ENCODE measurements at regions not wholly inside any gene's neighbourhood (a gene's known extent, or its start where the extent isn't known, plus 50 kb on each side); places are given as distances from the start of the nearest gene placed in this dataset.

GRCh38 chr18:10020171-10020570 is 106.4 kb downstream of the VAPA start:
- Histone ChIP-seq H3K27me3 (ENCODE audit: control insufficient read depth, extremely low read depth, insufficient read depth, low read length) (no peaks in the 10 kb centered on the region), H3K79me2 (ENCODE audit: control insufficient read depth, insufficient read depth, low read length) (no peaks in the 10 kb centered on the region), H2AFZ (ENCODE audit: control insufficient read depth, low read length) (no peak overlapping the region), H3K4me3 (ENCODE audit: control insufficient read depth in 2 of 3, extremely low read depth in 1 of 3, insufficient read depth in 2 of 3, low read depth in 1 of 3, low read length in 3 of 3) (no peak overlapping the region), H3K4me1 (ENCODE audit: control insufficient read depth, extremely low read depth, insufficient read depth, low read length) (peaks cover 18% of the 10 kb centered on the region), H3K9me1 (ENCODE audit: control insufficient read depth, extremely low read depth, insufficient read depth, low read length) (no peaks in the 10 kb centered on the region), H3K9ac (ENCODE audit: control insufficient read depth, extremely low read depth, insufficient read depth, low read length) (no peak overlapping the region), H3K4me2 (ENCODE audit: control insufficient read depth, extremely low read depth, insufficient read depth, low read depth, low read length) (no peak overlapping the region), H3K27ac (ENCODE audit: control insufficient read depth, insufficient read depth, low read length) (no peak overlapping the region), H3K9me3 (ENCODE audit: control insufficient read depth, low read depth, low read length) (no peaks in the 10 kb centered on the region), H3K36me3 (ENCODE audit: control insufficient read depth in 2 of 2, extremely low read depth in 1 of 2, insufficient read depth in 2 of 2, low read length in 2 of 2) (no peaks in the 10 kb centered on the region), H4K20me1 (ENCODE audit: control insufficient read depth, extremely low read depth, insufficient read depth, low read length) (no peaks in the 10 kb centered on the region)
- no peak for FAIRE-seq
- no peak for DNase-seq (ENCODE audit: low read depth, low spot score)
- dilution Hi-C loops (cut with MboI; ENCODE audit: extremely low pct_ligation_motif_present, low sequenced_read_pairs) = no loop called here
- TF ChIP-seq EZH2 (IDR thresholded peaks at IDR 0.05; ENCODE audit: low read length) = no peak
- TF ChIP-seq, protein P1, sequence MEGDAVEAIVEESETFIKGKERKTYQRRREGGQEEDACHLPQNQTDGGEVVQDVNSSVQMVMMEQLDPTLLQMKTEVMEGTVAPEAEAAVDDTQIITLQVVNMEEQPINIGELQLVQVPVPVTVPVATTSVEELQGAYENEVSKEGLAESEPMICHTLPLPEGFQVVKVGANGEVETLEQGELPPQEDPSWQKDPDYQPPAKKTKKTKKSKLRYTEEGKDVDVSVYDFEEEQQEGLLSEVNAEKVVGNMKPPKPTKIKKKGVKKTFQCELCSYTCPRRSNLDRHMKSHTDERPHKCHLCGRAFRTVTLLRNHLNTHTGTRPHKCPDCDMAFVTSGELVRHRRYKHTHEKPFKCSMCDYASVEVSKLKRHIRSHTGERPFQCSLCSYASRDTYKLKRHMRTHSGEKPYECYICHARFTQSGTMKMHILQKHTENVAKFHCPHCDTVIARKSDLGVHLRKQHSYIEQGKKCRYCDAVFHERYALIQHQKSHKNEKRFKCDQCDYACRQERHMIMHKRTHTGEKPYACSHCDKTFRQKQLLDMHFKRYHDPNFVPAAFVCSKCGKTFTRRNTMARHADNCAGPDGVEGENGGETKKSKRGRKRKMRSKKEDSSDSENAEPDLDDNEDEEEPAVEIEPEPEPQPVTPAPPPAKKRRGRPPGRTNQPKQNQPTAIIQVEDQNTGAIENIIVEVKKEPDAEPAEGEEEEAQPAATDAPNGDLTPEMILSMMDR (optimal IDR thresholded peaks at IDR 0.05 in 1 of 3, IDR thresholded peaks at IDR 0.05 in 1 of 3, conservative IDR thresholded peaks at IDR 0.05 in 1 of 3; ENCODE audit: extremely low read depth in 1 of 3, insufficient read depth in 2 of 3, low read length in 3 of 3) = no peak

DNA sequence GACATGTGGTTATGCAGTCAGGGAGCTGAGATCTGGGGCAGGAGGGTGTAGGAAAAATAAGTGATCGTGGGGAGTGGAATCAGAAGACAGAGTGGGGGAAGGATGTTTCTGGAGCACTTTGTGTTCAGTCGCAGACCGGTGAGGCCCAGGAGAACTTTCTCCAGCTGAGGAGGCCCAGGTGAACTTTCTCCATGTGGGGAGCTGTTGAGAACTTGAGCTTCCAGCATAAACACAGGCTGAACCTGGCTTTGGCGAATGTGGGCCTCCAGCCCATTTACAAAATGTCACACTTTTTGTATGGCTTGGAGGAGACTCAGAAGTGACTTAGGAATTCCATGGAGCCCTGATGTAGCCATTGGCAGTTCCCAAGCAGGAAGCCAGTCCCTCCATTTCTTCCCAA is 108.5 kb downstream of the VAPA start:
- no peaks in the 10 kb centered on the region for H4K20me1 ChIP-seq (ENCODE audit: control insufficient read depth, extremely low read depth, insufficient read depth, low read length)
- DNase-seq (ENCODE audit: low read depth, low spot score) (no peak), FAIRE-seq (no peak)
- no peaks in the 10 kb centered on the region for H3K27me3 ChIP-seq (ENCODE audit: control insufficient read depth, extremely low read depth, insufficient read depth, low read length)
- no peak for TF ChIP-seq EZH2 (IDR thresholded peaks at IDR 0.05; ENCODE audit: low read length)
- H2AFZ ChIP-seq (ENCODE audit: control insufficient read depth, low read length) = no peak overlapping the region
- no peaks in the 10 kb centered on the region for H3K9me1 ChIP-seq (ENCODE audit: control insufficient read depth, extremely low read depth, insufficient read depth, low read length)
- no peaks in the 10 kb centered on the region for H3K36me3 ChIP-seq (ENCODE audit: control insufficient read depth in 2 of 2, extremely low read depth in 1 of 2, insufficient read depth in 2 of 2, low read length in 2 of 2)
- dilution Hi-C loops (cut with MboI; ENCODE audit: extremely low pct_ligation_motif_present, low sequenced_read_pairs) = no loop called here
- no peaks in the 10 kb centered on the region for H3K4me1 ChIP-seq (ENCODE audit: control insufficient read depth, extremely low read depth, insufficient read depth, low read length)
- H3K9me3 ChIP-seq (ENCODE audit: control insufficient read depth, low read depth, low read length) = no peaks in the 10 kb centered on the region
- H3K4me2 ChIP-seq (ENCODE audit: control insufficient read depth, extremely low read depth, insufficient read depth, low read depth, low read length) = no peak overlapping the region
- no peak overlapping the region for H3K4me3 ChIP-seq (ENCODE audit: control insufficient read depth in 2 of 3, extremely low read depth in 1 of 3, insufficient read depth in 2 of 3, low read depth in 1 of 3, low read length in 3 of 3)
- no peak overlapping the region for H3K9ac ChIP-seq (ENCODE audit: control insufficient read depth, extremely low read depth, insufficient read depth, low read length)
- H3K79me2 ChIP-seq (ENCODE audit: control insufficient read depth, insufficient read depth, low read length) = no peaks in the 10 kb centered on the region
- no peak overlapping the region for H3K27ac ChIP-seq (ENCODE audit: control insufficient read depth, insufficient read depth, low read length)

DNA sequence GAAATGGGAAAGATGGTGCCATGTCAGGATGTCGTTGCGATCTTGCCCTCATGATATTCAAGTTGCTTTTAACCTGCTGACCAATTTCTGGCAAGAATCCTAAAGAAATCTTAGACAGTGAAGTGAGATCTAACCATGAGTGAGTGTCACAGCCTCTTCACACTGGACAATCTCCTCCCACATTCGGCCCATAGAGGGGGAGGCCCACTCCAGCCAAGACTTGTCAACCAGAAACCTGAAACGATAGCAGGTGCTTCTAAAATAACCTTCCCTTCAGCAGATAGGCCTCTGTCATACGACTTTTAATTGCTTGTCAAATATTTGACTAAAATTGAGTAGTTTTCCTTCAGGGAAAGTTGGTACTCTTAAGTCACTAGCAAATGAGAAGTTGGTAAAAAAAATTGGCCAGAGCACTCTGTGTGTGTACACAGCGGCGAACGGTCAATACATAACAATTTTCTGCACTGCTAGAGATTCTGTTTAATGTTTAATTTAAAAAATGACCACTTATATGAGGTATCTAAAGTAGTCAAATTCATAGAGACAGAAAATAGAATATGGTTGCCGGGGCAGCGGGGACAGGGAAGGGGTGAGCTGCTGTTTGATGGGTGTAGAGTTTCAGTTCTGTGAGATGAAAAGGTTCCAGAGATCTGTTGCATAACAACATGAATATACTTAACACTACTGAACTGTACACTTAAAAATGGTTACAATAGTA is 110.2 kb downstream of the VAPA start:
- Histone ChIP-seq H3K36me3 (ENCODE audit: control insufficient read depth in 2 of 2, extremely low read depth in 1 of 2, insufficient read depth in 2 of 2, low read length in 2 of 2) (no peaks in the 10 kb centered on the region), H3K27me3 (ENCODE audit: control insufficient read depth, extremely low read depth, insufficient read depth, low read length) (no peaks in the 10 kb centered on the region), H3K79me2 (ENCODE audit: control insufficient read depth, insufficient read depth, low read length) (no peaks in the 10 kb centered on the region), H3K9me1 (ENCODE audit: control insufficient read depth, extremely low read depth, insufficient read depth, low read length) (no peaks in the 10 kb centered on the region), H3K27ac (ENCODE audit: control insufficient read depth, insufficient read depth, low read length) (no peak overlapping the region), H3K4me3 (ENCODE audit: control insufficient read depth in 2 of 3, extremely low read depth in 1 of 3, insufficient read depth in 2 of 3, low read depth in 1 of 3, low read length in 3 of 3) (no peak overlapping the region), H3K9me3 (ENCODE audit: control insufficient read depth, low read depth, low read length) (no peaks in the 10 kb centered on the region), H3K4me2 (ENCODE audit: control insufficient read depth, extremely low read depth, insufficient read depth, low read depth, low read length) (no peak overlapping the region), H2AFZ (ENCODE audit: control insufficient read depth, low read length) (no peak overlapping the region), H3K9ac (ENCODE audit: control insufficient read depth, extremely low read depth, insufficient read depth, low read length) (no peak overlapping the region), H3K4me1 (ENCODE audit: control insufficient read depth, extremely low read depth, insufficient read depth, low read length) (no peaks in the 10 kb centered on the region), H4K20me1 (ENCODE audit: control insufficient read depth, extremely low read depth, insufficient read depth, low read length) (no peaks in the 10 kb centered on the region)
- FAIRE-seq (no peak), DNase-seq (ENCODE audit: low read depth, low spot score) (no peak)
- TF ChIP-seq EZH2 (IDR thresholded peaks at IDR 0.05; ENCODE audit: low read length) = no peak
- TF ChIP-seq, protein P1 (optimal IDR thresholded peaks at IDR 0.05 in 1 of 3, IDR thresholded peaks at IDR 0.05 in 1 of 3, conservative IDR thresholded peaks at IDR 0.05 in 1 of 3; ENCODE audit: extremely low read depth in 1 of 3, insufficient read depth in 2 of 3, low read length in 3 of 3) = no peak
- dilution Hi-C loops (cut with MboI; ENCODE audit: extremely low pct_ligation_motif_present, low sequenced_read_pairs) = no loop called here

Data from keratinocyte (primary cell).